HG03571 (cell line): ENCODE measurements at regions not wholly inside any gene's neighbourhood (a gene's known extent, or its start where the extent isn't known, plus 50 kb on each side); places are given as distances from the start of the nearest gene placed in this dataset.
A peak's percentile ranks its signal among the peaks of the same experiment; 100 is the strongest.
"Not testable (repeated sequence)": the region's sequence is repeated elsewhere in the genome, so short reads cannot be mapped to it uniquely, and the experiment has no call there.

Source experiments
- ATAC-seq: cut with Tn5 transposase; IDR thresholded peaks from one replicate; pipeline ENCODE4 v1.9.1; 2021; ENCODE audit not compliant: unreplicated experiment

GRCh38 chr13:21875116-21875515 lies 204.2 kb downstream of the FGF9 start:
- no peak for ATAC-seq

GRCh38 chr13:21879263-21879914 lies 208.5 kb downstream of the FGF9 start:
- ATAC-seq = no peak

GRCh38 chr13:21882766-21883165 lies 211.9 kb downstream of the FGF9 start:
- no peak for ATAC-seq

GRCh38 chr13:21883713-21884112 lies 212.8 kb downstream of the FGF9 start:
- no peak for ATAC-seq

GRCh38 chr13:21884299-21884909 lies 213.5 kb downstream of the FGF9 start:
- ATAC-seq = no peak

GRCh38 chr13:21884965-21885567 lies 214.2 kb downstream of the FGF9 start:
- peak; percentile 79 for ATAC-seq

- no peak for ATAC-seq
These were observed 214.9 kb downstream of the FGF9 start for GRCh38 chr13:21885714-21886224.

GRCh38 chr13:21889651-21890050 lies 218.8 kb downstream of the FGF9 start:
- ATAC-seq = no peak

GRCh38 chr13:21890220-21890619 lies 219.3 kb downstream of the FGF9 start:
- not testable (repeated sequence) for ATAC-seq

GRCh38 chr13:21894091-21894490 lies 223.2 kb downstream of the FGF9 start:
- no peak for ATAC-seq

GRCh38 chr13:21894703-21895699 lies 224.1 kb downstream of the FGF9 start:
- ATAC-seq = no peak

- ATAC-seq = no peak
These were observed 224.9 kb downstream of the FGF9 start for GRCh38 chr13:21895779-21896178.

- no peak for ATAC-seq
These were observed 226.3 kb downstream of the FGF9 start for GRCh38 chr13:21897161-21897560.

GRCh38 chr13:21898459-21898858 lies 227.6 kb downstream of the FGF9 start:
- no peak for ATAC-seq

- ATAC-seq = no peak
These were observed 228.1 kb downstream of the FGF9 start for GRCh38 chr13:21898945-21899344.

- ATAC-seq = no peak
These were observed 230.5 kb downstream of the FGF9 start for GRCh38 chr13:21901336-21901735.

- no peak for ATAC-seq
These were observed 231.2 kb downstream of the FGF9 start for GRCh38 chr13:21901811-21902708.

GRCh38 chr13:21902709-21903098 lies 231.8 kb downstream of the FGF9 start:
- ATAC-seq = no peak

GRCh38 chr13:21905486-21905885 lies 234.6 kb downstream of the FGF9 start:
- ATAC-seq = no peak

GRCh38 chr13:21909331-21909730 lies 238.5 kb downstream of the FGF9 start:
- ATAC-seq = no peak
